ENCODE measurements at regions not wholly inside any gene's neighbourhood (a gene's known extent, or its start where the extent isn't known, plus 50 kb on each side); places are given as distances from the start of the nearest gene placed in this dataset.

- DNase-seq: peak; percentile 83
Observed at GRCh38 chr1:234708700-234709395, 98.9 kb upstream of the IRF2BP2 start.

GRCh38 chr1:234707641-234708040 lies 97.7 kb upstream of the IRF2BP2 start:
- DNase-seq: no peak

GRCh38 chr1:234706931-234707330 lies 97.0 kb upstream of the IRF2BP2 start:
- no peak for DNase-seq

GRCh38 chr1:234706199-234706598 lies 96.2 kb upstream of the IRF2BP2 start:
- DNase-seq: no peak

- DNase-seq: no peak
Observed at GRCh38 chr1:234705615-234706014, 95.6 kb upstream of the IRF2BP2 start.

- DNase-seq: no peak
Observed at GRCh38 chr1:234704106-234704887, 94.3 kb upstream of the IRF2BP2 start.

GRCh38 chr1:234702342-234703000 lies 92.5 kb upstream of the IRF2BP2 start:
- no peak for DNase-seq

- no peak for DNase-seq
Observed at GRCh38 chr1:234701737-234702341, 91.9 kb upstream of the IRF2BP2 start.

- peak; percentile 71 for DNase-seq
Observed at GRCh38 chr1:234699795-234700665, 90.1 kb upstream of the IRF2BP2 start.

- no peak for DNase-seq
Observed at GRCh38 chr1:234698686-234699085, 88.7 kb upstream of the IRF2BP2 start.

GRCh38 chr1:234697741-234698140 lies 87.8 kb upstream of the IRF2BP2 start:
- no peak for DNase-seq

GRCh38 chr1:234697015-234697414 lies 87.0 kb upstream of the IRF2BP2 start:
- DNase-seq: no peak

- no peak for DNase-seq
Observed at GRCh38 chr1:234696148-234696576, 86.2 kb upstream of the IRF2BP2 start.

- DNase-seq: no peak
Observed at GRCh38 chr1:234694661-234695060, 84.7 kb upstream of the IRF2BP2 start.

GRCh38 chr1:234692966-234693580 lies 83.1 kb upstream of the IRF2BP2 start:
- no peak for DNase-seq

- no peak for DNase-seq
Observed at GRCh38 chr1:234691567-234691966, 81.6 kb upstream of the IRF2BP2 start.

GRCh38 chr1:234690872-234691271 lies 80.9 kb upstream of the IRF2BP2 start:
- DNase-seq: no peak

GRCh38 chr1:234689236-234689635 lies 79.3 kb upstream of the IRF2BP2 start:
- no peak for DNase-seq

- no peak for DNase-seq
Observed at GRCh38 chr1:234687011-234687410, 77.0 kb upstream of the IRF2BP2 start.

- DNase-seq: no peak
Observed at GRCh38 chr1:234686035-234686434, 76.1 kb upstream of the IRF2BP2 start.

- DNase-seq: no peak
Observed at GRCh38 chr1:234684856-234685255, 74.9 kb upstream of the IRF2BP2 start.

Measured in islet precursor cell (in vitro differentiated cells).